Epithelial cell of esophagus (primary cell): ENCODE measurements at regions not wholly inside any gene's neighbourhood (a gene's known extent, or its start where the extent isn't known, plus 50 kb on each side); places are given as distances from the start of the nearest gene placed in this dataset.

Experiments
- DNase-seq: peaks from one replicate; pipeline ENCODE4 v3.0.0; 2010; ENCODE audit warnings: low read depth
- H3K4me3 ChIP-seq: 2 replicates; pipeline ENCODE4 v1.5.1; 2011; ENCODE audit warnings: mild to moderate bottlenecking, low read length, control low read depth
- CTCF ChIP-seq: IDR thresholded peaks from 2 replicates; pipeline ENCODE4 v1.5.1; 2011; ENCODE audit warnings: low read depth, mild to moderate bottlenecking, low read length, control low read depth, inconsistent platforms; ENCODE audit not compliant: insufficient read depth; ENCODE audit errors: missing control alignments

- no peak for DNase-seq
- no peak for TF ChIP-seq CTCF
- H3K4me3 ChIP-seq, result no peak overlapping the region
Observed at GRCh38 chr1:213773975-213774374, 213.8 kb upstream of the PROX1 start.

- TF ChIP-seq CTCF, result no peak
- no peak for DNase-seq
- no peak overlapping the region for H3K4me3 ChIP-seq
Observed at GRCh38 chr1:213776969-213777368, 210.8 kb upstream of the PROX1 start.

- DNase-seq, result peak; percentile 63
- TF ChIP-seq CTCF, result no peak
- no peak overlapping the region for H3K4me3 ChIP-seq
Observed at GRCh38 chr1:213779228-213779627, 208.5 kb upstream of the PROX1 start.

- no peak overlapping the region for H3K4me3 ChIP-seq
- DNase-seq, result no peak
- no peak for TF ChIP-seq CTCF
Observed at GRCh38 chr1:213782941-213783672, 204.7 kb upstream of the PROX1 start.

- DNase-seq, result no peak
- H3K4me3 ChIP-seq, result no peak overlapping the region
- TF ChIP-seq CTCF, result no peak
Observed at GRCh38 chr1:213783893-213784292, 203.9 kb upstream of the PROX1 start.

GRCh38 chr1:213786683-213787082 is 201.1 kb upstream of the PROX1 start:
- H3K4me3 ChIP-seq, result no peak overlapping the region
- no peak for DNase-seq
- TF ChIP-seq CTCF, result no peak

- no peak for TF ChIP-seq CTCF
Observed at GRCh38 chr1:213790565-213790964, 197.2 kb upstream of the PROX1 start.

More at GRCh38 chr1:213790565-213790964, 197.2 kb upstream of the PROX1 start:
- DNase-seq, result no peak
- H3K4me3 ChIP-seq, result no peak overlapping the region
